ENCODE measurements at regions not wholly inside any gene's neighbourhood (a gene's known extent, or its start where the extent isn't known, plus 50 kb on each side); places are given as distances from the start of the nearest gene placed in this dataset.

- no peak overlapping the region for H3K27ac Mint-ChIP-seq
- H3K4me3 Mint-ChIP-seq: no peak overlapping the region
- H3K27me3 Mint-ChIP-seq (ENCODE audit: low read depth): no peaks in the 10 kb centered on the region
- no peak for TF ChIP-seq CTCF (IDR thresholded peaks at IDR 0.05; ENCODE audit: unreplicated experiment)
- H3K36me3 Mint-ChIP-seq: no peaks in the 10 kb centered on the region
- no peaks in the 10 kb centered on the region for H3K4me1 Mint-ChIP-seq
- H3K9me3 Mint-ChIP-seq: peaks cover 27% of the 10 kb centered on the region
- DNase-seq (ENCODE audit: low spot score in 2 of 2, unreplicated experiment in 2 of 2): no peak
Measured at GRCh38 chr17:13688716-13689115, 87.0 kb upstream of the HS3ST3A1 start.

DNA sequence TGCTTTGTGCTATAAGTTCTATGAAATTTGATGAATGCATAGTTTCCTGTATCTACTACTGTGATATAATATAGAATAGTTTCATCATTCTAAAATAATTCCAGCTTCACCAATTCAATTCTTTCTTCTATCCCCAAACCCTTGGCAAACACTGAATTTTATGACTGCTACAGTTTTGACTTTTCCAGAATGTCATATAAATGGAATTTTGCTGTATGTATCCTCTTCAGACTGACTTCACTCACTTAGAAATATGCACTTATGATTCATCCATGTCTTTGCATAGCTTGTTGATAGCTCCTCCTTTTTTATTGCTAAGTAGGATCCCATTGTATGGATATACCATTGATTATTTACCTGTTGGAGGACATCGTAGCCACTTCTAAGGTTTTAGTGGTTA lies 89.1 kb upstream of the HS3ST3A1 start:
- Mint-ChIP-seq H3K4me3 (no peak overlapping the region), H3K9me3 (peaks cover 25% of the 10 kb centered on the region), H3K4me1 (no peaks in the 10 kb centered on the region), H3K27ac (no peak overlapping the region), H3K27me3 (ENCODE audit: low read depth) (no peaks in the 10 kb centered on the region), H3K36me3 (no peaks in the 10 kb centered on the region)
- DNase-seq (ENCODE audit: low spot score in 2 of 2, unreplicated experiment in 2 of 2): no peak
- TF ChIP-seq CTCF (IDR thresholded peaks at IDR 0.05; ENCODE audit: unreplicated experiment): no peak

- Mint-ChIP-seq H3K36me3 (peaks cover 2% of the 10 kb centered on the region), H3K4me1 (no peaks in the 10 kb centered on the region), H3K9me3 (peaks cover 46% of the 10 kb centered on the region), H3K27me3 (ENCODE audit: low read depth) (no peaks in the 10 kb centered on the region), H3K4me3 (no peak overlapping the region), H3K27ac (no peak overlapping the region)
- no peak for TF ChIP-seq CTCF (IDR thresholded peaks at IDR 0.05; ENCODE audit: unreplicated experiment)
- no peak for DNase-seq (ENCODE audit: low spot score in 2 of 2, unreplicated experiment in 2 of 2)
Measured at GRCh38 chr17:13694934-13695333, 93.2 kb upstream of the HS3ST3A1 start.

DNA sequence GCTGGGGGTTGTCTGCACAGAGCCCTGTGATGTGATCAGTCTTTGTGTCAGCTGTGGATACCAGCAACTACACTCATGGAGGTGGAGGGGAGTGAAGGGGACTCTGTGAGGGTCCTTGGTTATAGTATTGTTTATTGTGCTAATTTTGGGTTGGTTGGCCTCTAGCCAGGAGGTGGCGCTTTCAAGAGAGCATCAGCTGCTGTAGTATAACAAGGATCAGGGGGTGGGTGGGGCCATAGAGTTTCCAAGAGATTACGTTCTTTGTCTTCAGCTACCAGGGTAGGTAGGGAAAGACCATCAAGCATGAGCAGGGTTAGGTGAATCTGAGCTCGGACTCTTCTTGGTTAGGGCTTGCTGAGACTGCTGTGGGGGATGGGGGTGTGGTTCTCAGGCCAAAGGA lies 97.1 kb upstream of the HS3ST3A1 start:
- Mint-ChIP-seq H3K27ac (no peak overlapping the region), H3K4me3 (no peak overlapping the region), H3K36me3 (peaks cover 2% of the 10 kb centered on the region), H3K27me3 (ENCODE audit: low read depth) (no peaks in the 10 kb centered on the region), H3K4me1 (peaks cover 3% of the 10 kb centered on the region), H3K9me3 (peaks cover 25% of the 10 kb centered on the region)
- TF ChIP-seq CTCF (IDR thresholded peaks at IDR 0.05; ENCODE audit: unreplicated experiment): no peak
- DNase-seq (ENCODE audit: low spot score in 2 of 2, unreplicated experiment in 2 of 2): no peak

DNA sequence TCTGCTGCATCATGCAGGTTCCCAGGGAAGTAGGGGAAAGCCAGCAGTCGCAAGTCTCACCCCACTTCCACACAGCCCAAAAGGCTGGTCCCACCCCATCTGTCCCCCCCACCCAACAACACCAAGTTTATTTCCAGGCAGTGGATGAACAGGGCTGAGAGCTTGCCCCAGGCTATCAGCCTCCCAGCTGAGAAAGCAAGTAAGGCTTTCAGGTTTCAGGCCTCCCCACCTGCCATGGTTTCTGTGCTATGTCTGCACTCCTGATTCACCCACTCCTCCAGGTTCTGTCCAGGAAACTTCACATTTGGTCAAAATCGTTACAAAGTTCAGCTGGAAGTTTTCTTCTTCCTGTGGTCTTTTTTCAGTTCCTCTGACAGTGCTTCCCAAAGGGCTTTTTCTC lies 97.5 kb upstream of the HS3ST3A1 start:
- DNase-seq (ENCODE audit: low spot score in 2 of 2, unreplicated experiment in 2 of 2): no peak
- Mint-ChIP-seq H3K27ac (no peak overlapping the region), H3K36me3 (peaks cover 2% of the 10 kb centered on the region), H3K4me3 (no peak overlapping the region), H3K4me1 (peaks cover 5% of the 10 kb centered on the region), H3K9me3 (peaks cover 25% of the 10 kb centered on the region), H3K27me3 (ENCODE audit: low read depth) (no peaks in the 10 kb centered on the region)
- TF ChIP-seq CTCF (IDR thresholded peaks at IDR 0.05; ENCODE audit: unreplicated experiment): no peak

DNA sequence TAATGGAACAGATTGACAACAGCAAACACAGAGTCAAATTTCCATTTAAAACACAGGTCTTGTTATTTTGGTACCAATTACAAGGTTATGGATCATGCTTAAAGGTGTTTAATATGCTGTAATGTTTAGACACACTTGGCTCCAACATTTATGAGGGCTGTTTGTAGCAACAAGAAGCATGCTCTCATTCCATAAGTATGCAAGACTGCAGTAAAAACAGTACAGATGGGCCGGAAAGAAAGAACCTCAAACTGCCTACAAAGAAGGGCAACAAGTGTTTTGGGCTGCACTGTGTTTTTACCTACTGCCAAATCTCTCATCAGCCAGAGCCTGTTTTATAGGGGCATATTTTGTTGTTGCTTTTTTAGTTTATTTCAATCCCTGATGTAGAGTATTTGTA lies 100.5 kb upstream of the HS3ST3A1 start:
- peaks cover 2% of the 10 kb centered on the region for H3K36me3 Mint-ChIP-seq
- peaks cover 13% of the 10 kb centered on the region for H3K9me3 Mint-ChIP-seq
- TF ChIP-seq CTCF (IDR thresholded peaks at IDR 0.05; ENCODE audit: unreplicated experiment): no peak
- peaks cover 8% of the 10 kb centered on the region for H3K4me1 Mint-ChIP-seq
- H3K27me3 Mint-ChIP-seq (ENCODE audit: low read depth): no peaks in the 10 kb centered on the region
- no peak overlapping the region for H3K27ac Mint-ChIP-seq
- H3K4me3 Mint-ChIP-seq: no peak overlapping the region
- no peak for DNase-seq (ENCODE audit: low spot score in 2 of 2, unreplicated experiment in 2 of 2)

Data from mesothelial cell of epicardium (in vitro differentiated cells).